ENCODE measurements at regions not wholly inside any gene's neighbourhood (a gene's known extent, or its start where the extent isn't known, plus 50 kb on each side); places are given as distances from the start of the nearest gene placed in this dataset.

DNA sequence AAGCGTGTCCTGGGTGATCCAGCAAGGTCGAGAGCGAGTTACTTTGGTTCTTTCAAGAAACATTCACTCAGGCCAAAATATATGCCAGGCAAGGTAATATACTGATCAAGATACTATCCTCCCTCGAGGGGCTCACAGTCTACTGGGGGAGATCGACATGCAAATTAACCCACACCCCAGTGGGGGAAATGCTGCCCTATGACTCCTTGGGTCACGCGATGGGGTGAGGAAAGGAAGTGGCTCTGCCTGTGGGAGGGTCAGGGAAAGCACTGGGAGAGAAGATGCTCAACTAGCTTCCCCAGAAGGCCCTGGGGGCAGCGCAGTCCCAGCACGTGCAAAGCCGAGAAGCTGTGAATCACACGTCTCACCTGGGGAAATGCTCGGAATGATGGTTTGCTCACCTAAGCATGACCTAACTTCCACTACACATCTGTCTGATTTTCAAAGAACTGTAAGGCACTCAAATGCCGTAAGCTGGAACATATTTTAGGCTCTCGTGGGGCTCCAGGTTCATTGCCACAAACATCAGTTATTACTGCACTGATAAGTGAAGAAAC is 130.7 kb downstream of the RCN1 start:
- Histone ChIP-seq H3K4me3 (no peak overlapping the region), H3K27me3 (no peaks in the 10 kb centered on the region), H3K36me3 (no peaks in the 10 kb centered on the region), H3K4me1 (no peaks in the 10 kb centered on the region), H3K9me3 (no peaks in the 10 kb centered on the region), H3K27ac (no peak overlapping the region)
- intact Hi-C loops (cut with DNase I), result no loop called here
- WGBS (ENCODE audit: insufficient coverage, low coverage, low lambda C conversion rate, missing lambda C conversion rate), result 70% methylated on average over 6 of the region's 14 CpGs
- no peak for TF ChIP-seq POLR2A (IDR thresholded peaks at IDR 0.05)
- DNase-seq (no peak), ATAC-seq (no peak)

- no peak for ATAC-seq
- no peak for DNase-seq
- intact Hi-C loops (cut with DNase I), result no loop called here
- 49% methylated on average over 3 of the region's 3 CpGs for WGBS (ENCODE audit: insufficient coverage, low coverage, low lambda C conversion rate, missing lambda C conversion rate)
- TF ChIP-seq CTCF (IDR thresholded peaks at IDR 0.05) (no peak), POLR2A (IDR thresholded peaks at IDR 0.05) (no peak)
- Histone ChIP-seq H3K4me3 (no peak overlapping the region), H3K36me3 (no peaks in the 10 kb centered on the region), H3K4me1 (no peaks in the 10 kb centered on the region), H3K27ac (no peak overlapping the region), H3K9me3 (no peaks in the 10 kb centered on the region), H3K27me3 (no peaks in the 10 kb centered on the region)
Measured at GRCh38 chr11:32224580-32224979, 133.7 kb downstream of the RCN1 start.

DNA sequence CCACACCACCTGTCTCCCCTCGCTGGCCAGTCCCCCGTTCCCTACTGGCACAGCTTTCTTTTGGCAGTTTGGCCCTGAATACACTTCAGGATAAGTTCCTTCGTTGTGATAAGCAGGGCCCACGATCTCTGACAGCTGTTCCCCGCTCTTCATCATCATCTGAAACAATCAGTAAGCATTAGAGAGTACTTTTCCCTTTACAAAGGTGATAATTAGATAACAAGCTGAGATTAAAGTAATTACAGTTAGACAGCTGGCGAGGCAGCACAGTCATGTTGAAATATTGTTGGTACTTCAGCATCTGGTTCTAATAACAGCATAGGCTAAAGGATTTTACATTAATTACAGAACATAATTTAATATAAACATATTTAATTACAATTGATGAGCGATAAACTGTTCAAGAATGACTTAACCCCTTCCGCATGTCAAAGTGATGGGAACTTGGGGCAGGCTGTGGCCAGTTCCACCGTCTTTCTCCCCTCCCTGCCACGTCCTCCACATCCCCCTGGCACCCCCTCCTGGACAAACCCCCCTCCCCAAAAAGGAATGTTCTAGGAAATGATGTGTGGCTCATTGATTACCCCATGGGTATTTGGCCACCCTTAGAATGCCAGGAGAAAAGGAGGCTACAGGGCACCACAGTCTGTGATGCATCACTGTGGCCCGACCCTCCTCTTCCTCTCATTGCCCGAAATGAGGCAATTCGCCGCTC is 134.9 kb downstream of the RCN1 start:
- intact Hi-C loops (cut with DNase I), result no loop called here
- Histone ChIP-seq H3K9me3 (no peaks in the 10 kb centered on the region), H3K4me1 (no peaks in the 10 kb centered on the region), H3K36me3 (no peaks in the 10 kb centered on the region), H3K27ac (no peak overlapping the region), H3K27me3 (no peaks in the 10 kb centered on the region), H3K4me3 (no peak overlapping the region)
- no peak for TF ChIP-seq CTCF (IDR thresholded peaks at IDR 0.05)
- TF ChIP-seq POLR2A (IDR thresholded peaks at IDR 0.05), result no peak
- ATAC-seq (no peak), DNase-seq (no peak)
- 69% methylated on average over 12 of the region's 14 CpGs for WGBS (ENCODE audit: insufficient coverage, low coverage, low lambda C conversion rate, missing lambda C conversion rate)

DNA sequence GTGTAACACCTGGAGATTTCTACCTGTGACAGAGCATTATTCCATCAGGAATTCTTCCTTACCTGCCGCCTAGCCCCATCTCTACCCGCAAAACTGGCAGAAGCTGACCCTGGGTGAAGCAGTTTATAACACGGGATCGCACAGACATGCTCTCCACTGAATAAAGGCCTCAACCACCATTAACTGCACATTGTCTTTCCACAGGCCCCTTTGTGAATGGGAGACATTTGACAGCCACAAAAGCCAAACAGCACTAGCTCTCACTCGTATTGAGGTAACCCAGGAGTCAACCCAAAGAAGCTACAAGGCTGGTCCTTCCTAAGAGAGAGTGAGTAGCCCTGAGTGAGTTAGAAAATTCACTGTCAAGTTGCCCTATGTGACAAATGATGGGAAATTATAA is 135.6 kb downstream of the RCN1 start:
- intact Hi-C loops (cut with DNase I), result no loop called here
- ATAC-seq (no peak), DNase-seq (no peak)
- WGBS (ENCODE audit: insufficient coverage, low coverage, low lambda C conversion rate, missing lambda C conversion rate), result 53% methylated on average over 4 of the region's 5 CpGs
- TF ChIP-seq CTCF (IDR thresholded peaks at IDR 0.05) (no peak), POLR2A (IDR thresholded peaks at IDR 0.05) (no peak)
- Histone ChIP-seq H3K27me3 (no peaks in the 10 kb centered on the region), H3K4me1 (no peaks in the 10 kb centered on the region), H3K9me3 (no peaks in the 10 kb centered on the region), H3K4me3 (no peak overlapping the region), H3K36me3 (no peaks in the 10 kb centered on the region), H3K27ac (no peak overlapping the region)

GRCh38 chr11:32229576-32230240 is 138.8 kb downstream of the RCN1 start:
- 75% methylated on average over 11 of the region's 13 CpGs for WGBS (ENCODE audit: insufficient coverage, low coverage, low lambda C conversion rate, missing lambda C conversion rate)
- H3K27me3 ChIP-seq, result no peaks in the 10 kb centered on the region
- no peaks in the 10 kb centered on the region for H3K9me3 ChIP-seq
- no peak for DNase-seq
- H3K4me3 ChIP-seq, result no peak overlapping the region
- no peaks in the 10 kb centered on the region for H3K36me3 ChIP-seq
- TF ChIP-seq CTCF (IDR thresholded peaks at IDR 0.05), result no peak
- TF ChIP-seq POLR2A (IDR thresholded peaks at IDR 0.05), result no peak
- no peak for ATAC-seq
- no peaks in the 10 kb centered on the region for H3K4me1 ChIP-seq
- H3K27ac ChIP-seq, result no peak overlapping the region
- intact Hi-C loops (cut with DNase I), result no loop called here
